HG02852 (cell line): ENCODE measurements at regions not wholly inside any gene's neighbourhood (a gene's known extent, or its start where the extent isn't known, plus 50 kb on each side); places are given as distances from the start of the nearest gene placed in this dataset.

Source experiments
- ATAC-seq: cut with Tn5 transposase; IDR thresholded peaks from one replicate; pipeline ENCODE4 v1.9.1; 2021; ENCODE audit warnings: mild to moderate bottlenecking, moderate library complexity; ENCODE audit not compliant: unreplicated experiment

- ATAC-seq, result no peak
Observed at GRCh38 chr1:82423174-82423815, 622.6 kb downstream of the ADGRL2 start.

GRCh38 chr1:82421782-82422181 lies 621.0 kb downstream of the ADGRL2 start:
- ATAC-seq, result no peak

- no peak for ATAC-seq
Observed at GRCh38 chr1:82420584-82420983, 619.9 kb downstream of the ADGRL2 start.

- ATAC-seq, result no peak
Observed at GRCh38 chr1:82411605-82412004, 610.9 kb downstream of the ADGRL2 start.

- no peak for ATAC-seq
Observed at GRCh38 chr1:82405333-82405732, 604.6 kb downstream of the ADGRL2 start.

- no peak for ATAC-seq
Observed at GRCh38 chr1:82401116-82401515, 600.4 kb downstream of the ADGRL2 start.

- ATAC-seq, result no peak
Observed at GRCh38 chr1:82400521-82400920, 599.8 kb downstream of the ADGRL2 start.

- ATAC-seq, result no peak
Observed at GRCh38 chr1:82399093-82399492, 598.4 kb downstream of the ADGRL2 start.

GRCh38 chr1:82398357-82398756 lies 597.6 kb downstream of the ADGRL2 start:
- no peak for ATAC-seq

GRCh38 chr1:82395440-82395839 lies 594.7 kb downstream of the ADGRL2 start:
- no peak for ATAC-seq

- no peak for ATAC-seq
Observed at GRCh38 chr1:82392946-82393345, 592.2 kb downstream of the ADGRL2 start.

GRCh38 chr1:82392513-82392912 lies 591.8 kb downstream of the ADGRL2 start:
- ATAC-seq, result no peak

GRCh38 chr1:82391712-82392111 lies 591.0 kb downstream of the ADGRL2 start:
- ATAC-seq, result no peak

- no peak for ATAC-seq
Observed at GRCh38 chr1:82390627-82391026, 589.9 kb downstream of the ADGRL2 start.

GRCh38 chr1:82388679-82389078 lies 587.9 kb downstream of the ADGRL2 start:
- no peak for ATAC-seq

GRCh38 chr1:82387012-82387366 lies 586.3 kb downstream of the ADGRL2 start:
- ATAC-seq, result no peak

- no peak for ATAC-seq
Observed at GRCh38 chr1:82386365-82387011, 585.8 kb downstream of the ADGRL2 start.

- no peak for ATAC-seq
Observed at GRCh38 chr1:82384776-82385175, 584.0 kb downstream of the ADGRL2 start.

GRCh38 chr1:82377201-82377884 lies 576.6 kb downstream of the ADGRL2 start:
- ATAC-seq, result no peak

GRCh38 chr1:82373710-82374109 lies 573.0 kb downstream of the ADGRL2 start:
- no peak for ATAC-seq

GRCh38 chr1:82371844-82372498 lies 571.2 kb downstream of the ADGRL2 start:
- ATAC-seq, result no peak

GRCh38 chr1:82367456-82367855 lies 566.7 kb downstream of the ADGRL2 start:
- ATAC-seq, result no peak
